ENCODE measurements at regions not wholly inside any gene's neighbourhood (a gene's known extent, or its start where the extent isn't known, plus 50 kb on each side); places are given as distances from the start of the nearest gene placed in this dataset.

- TF ChIP-seq CTCF (IDR thresholded peaks at IDR 0.05) (no peak), POLR2A (IDR thresholded peaks at IDR 0.05) (no peak)
These were observed 163.8 kb upstream of the CDH20 start for GRCh38 chr18:61169386-61169785.
